ENCODE measurements at regions not wholly inside any gene's neighbourhood (a gene's known extent, or its start where the extent isn't known, plus 50 kb on each side); places are given as distances from the start of the nearest gene placed in this dataset.

DNA sequence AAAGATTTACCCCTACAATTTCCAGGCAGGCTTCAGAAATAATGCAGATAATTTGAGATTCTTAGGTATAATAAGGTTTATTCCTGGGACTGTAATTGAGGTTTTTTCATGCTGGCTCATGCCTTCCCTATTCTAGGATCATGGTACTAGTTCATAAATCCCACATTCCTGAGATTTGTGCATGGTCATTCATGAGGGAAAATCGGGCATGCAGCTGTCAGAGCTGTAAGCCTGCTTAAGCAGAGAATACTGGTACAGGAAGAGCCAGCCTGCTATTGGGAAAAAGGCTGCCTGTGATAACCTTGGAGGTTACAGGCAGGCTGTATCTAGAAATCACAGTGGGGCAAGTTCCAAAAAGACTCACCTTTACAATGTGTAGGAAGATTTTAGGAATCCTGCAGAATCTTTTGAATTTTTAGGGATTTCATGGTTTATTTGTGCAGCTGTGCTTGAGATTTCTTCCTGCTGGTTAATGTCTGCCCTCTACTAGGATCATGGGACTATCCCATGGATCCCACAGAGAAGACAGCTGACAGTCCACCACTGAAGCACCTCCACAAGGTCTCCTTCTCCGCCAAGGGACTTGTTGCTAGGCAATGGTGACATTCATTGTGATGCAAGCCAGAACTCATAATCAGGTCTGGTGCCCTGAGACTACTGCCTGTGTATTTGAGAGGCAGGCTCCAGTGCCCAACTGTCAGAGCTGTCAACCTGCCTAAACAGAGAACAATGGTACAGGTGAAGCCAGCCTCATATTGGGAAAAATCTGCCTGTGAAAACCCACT, 646.2 kb upstream of the TSPY4 start:
- no peaks in the 10 kb centered on the region for H3K4me1 ChIP-seq
- H3K27ac ChIP-seq = no peak overlapping the region
- H3K27me3 ChIP-seq = no peaks in the 10 kb centered on the region
- H3K36me3 ChIP-seq = no peaks in the 10 kb centered on the region
- H3K9me3 ChIP-seq = no peaks in the 10 kb centered on the region
- DNase-seq = no peak
- TF ChIP-seq, protein P1, sequence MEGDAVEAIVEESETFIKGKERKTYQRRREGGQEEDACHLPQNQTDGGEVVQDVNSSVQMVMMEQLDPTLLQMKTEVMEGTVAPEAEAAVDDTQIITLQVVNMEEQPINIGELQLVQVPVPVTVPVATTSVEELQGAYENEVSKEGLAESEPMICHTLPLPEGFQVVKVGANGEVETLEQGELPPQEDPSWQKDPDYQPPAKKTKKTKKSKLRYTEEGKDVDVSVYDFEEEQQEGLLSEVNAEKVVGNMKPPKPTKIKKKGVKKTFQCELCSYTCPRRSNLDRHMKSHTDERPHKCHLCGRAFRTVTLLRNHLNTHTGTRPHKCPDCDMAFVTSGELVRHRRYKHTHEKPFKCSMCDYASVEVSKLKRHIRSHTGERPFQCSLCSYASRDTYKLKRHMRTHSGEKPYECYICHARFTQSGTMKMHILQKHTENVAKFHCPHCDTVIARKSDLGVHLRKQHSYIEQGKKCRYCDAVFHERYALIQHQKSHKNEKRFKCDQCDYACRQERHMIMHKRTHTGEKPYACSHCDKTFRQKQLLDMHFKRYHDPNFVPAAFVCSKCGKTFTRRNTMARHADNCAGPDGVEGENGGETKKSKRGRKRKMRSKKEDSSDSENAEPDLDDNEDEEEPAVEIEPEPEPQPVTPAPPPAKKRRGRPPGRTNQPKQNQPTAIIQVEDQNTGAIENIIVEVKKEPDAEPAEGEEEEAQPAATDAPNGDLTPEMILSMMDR (IDR thresholded peaks at IDR 0.05) = no peak
- TF ChIP-seq POLR2A (IDR thresholded peaks at IDR 0.05) = no peak
- H3K4me3 ChIP-seq = no peak overlapping the region

DNA sequence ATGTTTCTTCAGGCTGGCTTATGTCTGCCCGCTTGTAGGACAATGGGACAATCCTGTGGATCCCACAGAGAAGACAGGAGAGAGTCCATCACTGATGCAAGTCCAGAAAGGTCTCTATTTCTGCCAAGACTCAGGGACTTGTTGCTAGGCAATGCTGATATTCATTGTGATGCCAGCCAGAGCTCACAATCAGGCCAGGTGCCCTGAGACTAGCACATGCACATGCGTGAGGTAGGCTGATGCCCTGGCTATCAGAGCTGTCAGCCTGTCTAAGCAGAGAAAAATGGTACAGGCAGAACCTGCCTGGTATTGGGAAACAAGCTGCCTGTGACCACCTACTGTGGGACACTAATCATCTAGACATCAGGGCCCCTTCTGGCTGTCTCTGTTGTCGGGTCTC, 638.7 kb upstream of the TSPY4 start:
- no peaks in the 10 kb centered on the region for H3K27me3 ChIP-seq
- no peaks in the 10 kb centered on the region for H3K4me1 ChIP-seq
- no peaks in the 10 kb centered on the region for H3K36me3 ChIP-seq
- H3K4me3 ChIP-seq = no peak overlapping the region
- TF ChIP-seq POLR2A (IDR thresholded peaks at IDR 0.05) = no peak
- TF ChIP-seq, protein P1 (IDR thresholded peaks at IDR 0.05) = no peak
- no peak for DNase-seq
- H3K9me3 ChIP-seq = no peaks in the 10 kb centered on the region
- H3K27ac ChIP-seq = no peak overlapping the region

DNA sequence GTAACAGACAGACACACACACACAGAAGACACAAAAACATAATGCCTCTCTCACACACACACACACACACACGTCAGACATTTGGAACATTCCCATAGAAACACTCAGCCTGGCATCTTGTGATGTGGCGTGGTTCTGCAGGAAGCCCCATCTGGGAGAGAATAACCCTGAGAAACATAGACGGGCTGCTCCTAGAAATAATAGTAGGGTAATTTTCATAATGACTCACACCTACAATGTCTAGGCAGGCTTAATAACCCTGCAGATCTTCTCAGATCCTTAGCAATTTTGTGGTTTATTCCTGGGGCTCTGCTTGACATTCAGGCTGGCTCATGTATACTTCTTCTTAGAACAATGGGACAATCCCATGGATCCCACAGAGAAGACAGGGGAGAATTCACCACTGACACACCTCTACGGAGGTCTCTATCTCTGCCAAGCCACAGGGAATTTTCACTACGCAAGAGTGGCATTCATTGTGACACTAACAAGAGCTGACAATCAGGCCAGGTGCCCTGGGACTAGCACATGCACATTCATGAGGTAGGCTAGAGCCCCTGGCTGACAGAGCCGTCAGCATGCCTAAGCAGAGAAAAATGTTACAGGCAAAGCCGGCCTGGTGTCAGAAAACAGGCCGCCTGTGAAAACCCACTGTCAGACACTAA, 631.5 kb upstream of the TSPY4 start:
- TF ChIP-seq POLR2A (IDR thresholded peaks at IDR 0.05) = no peak
- TF ChIP-seq, protein P1 (IDR thresholded peaks at IDR 0.05) = no peak
- DNase-seq = no peak
- H3K27ac ChIP-seq = no peak overlapping the region
- H3K4me1 ChIP-seq = no peaks in the 10 kb centered on the region
- no peak overlapping the region for H3K4me3 ChIP-seq
- no peaks in the 10 kb centered on the region for H3K36me3 ChIP-seq
- no peaks in the 10 kb centered on the region for H3K27me3 ChIP-seq
- H3K9me3 ChIP-seq = no peaks in the 10 kb centered on the region

DNA sequence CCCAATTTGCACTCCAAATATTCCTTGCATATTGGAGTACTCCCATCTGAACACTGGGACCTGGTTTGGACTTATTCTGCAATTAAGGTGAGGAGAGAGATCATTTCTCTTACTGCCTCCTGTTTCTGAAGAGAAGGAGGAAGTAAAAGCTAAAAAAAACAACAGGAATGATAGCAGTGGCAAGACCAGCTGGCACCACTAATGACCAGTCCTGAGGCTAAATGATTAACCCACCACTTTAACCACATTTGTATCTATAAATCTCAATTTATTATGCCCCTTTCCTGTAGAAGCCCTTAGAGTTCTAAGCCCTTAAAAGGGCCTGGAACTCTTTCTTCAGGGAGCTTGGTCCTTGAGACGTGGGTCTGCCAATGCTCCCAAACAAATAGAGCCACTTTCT, 625.0 kb upstream of the TSPY4 start:
- Histone ChIP-seq H3K36me3 (no peaks in the 10 kb centered on the region), H3K4me3 (no peak overlapping the region), H3K9me3 (no peaks in the 10 kb centered on the region), H3K27ac (peak overlapping the region in 1 of 4 donors; percentile 48), H3K4me1 (no peaks in the 10 kb centered on the region), H3K27me3 (no peaks in the 10 kb centered on the region)
- DNase-seq = no peak
- TF ChIP-seq, protein P1 (IDR thresholded peaks at IDR 0.05) = no peak
- TF ChIP-seq POLR2A (IDR thresholded peaks at IDR 0.05) = no peak

DNA sequence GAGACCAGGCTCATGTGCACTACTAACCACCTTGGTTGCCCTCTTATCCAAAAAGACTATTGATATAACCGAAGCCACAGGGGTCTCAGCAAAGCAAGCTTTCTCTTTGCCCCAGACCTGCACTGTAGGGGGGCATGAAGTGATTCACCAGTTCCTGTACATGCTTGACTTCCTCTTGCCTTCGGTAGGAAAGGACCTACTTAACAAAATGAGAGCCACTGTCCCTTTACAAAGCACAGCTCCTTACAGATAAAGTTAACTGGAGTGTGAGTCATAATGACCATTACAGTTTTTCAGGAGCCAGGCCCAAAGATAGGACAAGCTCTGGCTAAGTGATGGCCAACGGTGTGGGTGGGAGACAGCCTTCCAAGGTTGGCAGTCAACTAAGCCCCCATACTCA, 622.0 kb upstream of the TSPY4 start:
- no peaks in the 10 kb centered on the region for H3K36me3 ChIP-seq
- TF ChIP-seq, protein P1 (IDR thresholded peaks at IDR 0.05) = no peak
- TF ChIP-seq POLR2A (IDR thresholded peaks at IDR 0.05) = no peak
- H3K4me3 ChIP-seq = no peak overlapping the region
- no peaks in the 10 kb centered on the region for H3K4me1 ChIP-seq
- H3K9me3 ChIP-seq = no peaks in the 10 kb centered on the region
- no peaks in the 10 kb centered on the region for H3K27me3 ChIP-seq
- no peak for DNase-seq
- no peak overlapping the region for H3K27ac ChIP-seq

All from Peyer's patch (tissue), 4 donors.